HG02943 (cell line): ENCODE measurements at regions not wholly inside any gene's neighbourhood (a gene's known extent, or its start where the extent isn't known, plus 50 kb on each side); places are given as distances from the start of the nearest gene placed in this dataset.
"Not testable (repeated sequence)": the region's sequence is repeated elsewhere in the genome, so short reads cannot be mapped to it uniquely, and the experiment has no call there.

ENCODE experiments used
- ATAC-seq: cut with Tn5 transposase; IDR thresholded peaks from one replicate; pipeline ENCODE4 v1.9.1; 2021; ENCODE audit warnings: mild to moderate bottlenecking, low read depth, moderate library complexity; ENCODE audit not compliant: unreplicated experiment

GRCh38 chr16:17029602-17030350, 441.0 kb downstream of the XYLT1 start:
- no peak for ATAC-seq

DNA sequence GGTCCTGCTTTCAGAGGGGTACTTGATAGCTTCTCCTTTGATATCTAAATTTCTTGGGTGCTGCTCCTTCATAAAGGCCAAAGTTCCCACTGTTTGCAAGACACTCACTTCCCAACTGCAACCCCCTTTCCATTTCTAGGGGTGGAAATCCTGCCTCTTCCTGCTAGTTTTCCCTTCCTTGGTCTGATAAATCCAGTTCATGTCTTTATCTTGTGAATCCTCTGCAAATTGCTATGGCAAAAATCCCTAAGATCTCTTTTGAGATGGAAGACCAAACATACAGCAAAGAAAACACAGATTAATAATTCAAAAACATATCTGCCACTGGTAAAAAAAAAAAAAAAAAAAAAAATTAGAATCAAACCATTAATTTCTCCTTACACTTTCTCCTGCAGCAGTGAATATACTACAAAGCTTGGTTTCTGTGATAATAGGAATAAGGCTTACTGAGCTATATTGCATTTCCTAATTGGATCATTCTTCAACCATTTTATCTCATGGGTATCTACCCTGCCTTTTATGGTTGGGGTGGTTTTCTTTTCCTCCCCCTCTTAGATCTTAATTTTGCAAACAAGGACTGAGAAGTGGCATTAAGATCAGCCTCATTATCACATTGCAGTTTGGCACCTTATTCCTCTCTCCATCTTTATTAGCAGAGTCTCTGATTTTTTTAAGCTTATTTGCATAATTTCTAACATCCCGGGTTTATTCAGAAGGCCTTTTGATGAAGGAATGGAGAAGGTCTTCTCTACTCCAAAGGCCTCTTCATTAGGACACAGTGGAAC, 439.1 kb downstream of the XYLT1 start:
- no peak for ATAC-seq

DNA sequence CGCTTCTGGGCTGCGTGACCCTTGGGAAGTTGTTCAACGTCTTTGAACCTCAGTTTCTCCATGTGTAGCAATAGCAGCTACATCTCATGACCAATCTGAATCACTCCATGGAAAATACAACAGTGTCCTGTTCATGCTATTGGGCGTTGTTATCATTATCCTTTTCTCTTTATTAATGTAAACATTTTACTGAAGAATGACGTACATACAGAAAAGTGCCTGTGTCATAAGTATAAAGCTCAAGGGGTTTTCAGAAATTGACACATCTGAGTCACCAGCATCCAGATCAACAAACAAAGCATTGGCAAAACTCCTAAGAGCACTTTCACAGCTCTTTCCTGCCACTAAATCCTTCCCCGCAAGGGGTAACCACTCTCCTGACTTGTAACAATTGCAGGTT, 438.4 kb downstream of the XYLT1 start:
- no peak for ATAC-seq

GRCh38 chr16:17034477-17035252, 436.1 kb downstream of the XYLT1 start:
- ATAC-seq = no peak

DNA sequence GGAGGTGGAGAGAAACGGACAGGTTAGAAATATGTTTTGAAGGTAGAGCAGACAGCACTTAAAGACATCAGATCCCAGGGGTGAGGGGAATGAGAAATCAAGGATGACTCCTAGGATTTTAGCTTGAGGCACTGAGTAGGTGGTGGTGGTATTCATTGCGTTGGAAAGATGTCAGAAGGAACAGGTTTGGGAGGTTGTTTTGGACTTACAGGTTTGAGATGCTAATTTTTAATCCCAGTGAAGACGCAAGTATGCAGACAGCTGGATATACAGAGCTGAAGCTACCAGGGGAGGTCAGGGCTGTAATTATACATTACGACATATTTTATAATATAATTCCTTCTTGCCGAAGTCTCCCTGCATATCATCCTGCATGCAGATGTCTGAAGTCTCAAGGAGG, 433.3 kb downstream of the XYLT1 start:
- no peak for ATAC-seq

DNA sequence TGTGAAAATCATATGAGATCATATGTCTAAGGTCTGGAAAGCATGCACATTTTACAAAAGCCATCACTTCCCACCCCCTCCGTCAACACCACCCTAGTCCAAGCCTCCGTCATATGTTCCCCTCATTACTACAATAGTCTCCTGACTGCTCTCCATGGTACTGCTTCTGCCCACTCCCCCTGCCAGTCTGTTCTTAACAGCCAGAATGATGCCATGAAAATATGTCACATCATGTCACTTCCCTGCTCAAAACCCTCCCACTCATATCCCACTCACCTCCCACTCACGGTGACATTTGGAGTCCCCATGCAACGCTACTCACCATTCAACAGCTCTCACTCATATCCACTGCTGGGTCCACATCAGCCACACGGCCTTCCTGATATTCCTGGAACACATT, 432.3 kb downstream of the XYLT1 start:
- ATAC-seq = no peak

GRCh38 chr16:17049109-17049508, 421.7 kb downstream of the XYLT1 start:
- ATAC-seq = not testable (repeated sequence)

GRCh38 chr16:17050468-17050867, 420.3 kb downstream of the XYLT1 start:
- no peak for ATAC-seq
